GM19351 (cell line): ENCODE measurements at regions not wholly inside any gene's neighbourhood (a gene's known extent, or its start where the extent isn't known, plus 50 kb on each side); places are given as distances from the start of the nearest gene placed in this dataset.

Experiments
- ATAC-seq: cut with Tn5 transposase; IDR thresholded peaks from one replicate; pipeline ENCODE4 v1.9.1; 2021; ENCODE audit warnings: mild to moderate bottlenecking, moderate library complexity; ENCODE audit not compliant: unreplicated experiment

DNA sequence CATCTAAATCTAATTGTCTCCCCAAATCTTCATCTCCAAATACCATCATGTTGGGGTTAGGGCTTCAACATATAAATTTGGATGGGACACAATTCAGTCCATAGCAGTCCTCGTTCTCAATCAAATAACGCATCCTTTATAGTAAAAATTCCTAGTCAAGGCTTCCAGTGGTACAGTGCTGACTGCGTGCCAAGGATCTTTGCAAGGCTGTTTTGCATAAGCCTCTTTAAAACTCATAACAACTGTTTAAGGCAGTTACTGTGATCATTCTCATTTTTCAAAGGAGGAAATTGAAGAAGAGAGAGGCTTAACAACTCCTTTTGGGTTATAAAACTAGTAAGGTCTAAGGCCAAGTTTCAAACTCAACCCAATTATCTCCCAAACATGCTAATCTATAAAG lies 666.9 kb downstream of the NYAP2 start:
- ATAC-seq: no peak

DNA sequence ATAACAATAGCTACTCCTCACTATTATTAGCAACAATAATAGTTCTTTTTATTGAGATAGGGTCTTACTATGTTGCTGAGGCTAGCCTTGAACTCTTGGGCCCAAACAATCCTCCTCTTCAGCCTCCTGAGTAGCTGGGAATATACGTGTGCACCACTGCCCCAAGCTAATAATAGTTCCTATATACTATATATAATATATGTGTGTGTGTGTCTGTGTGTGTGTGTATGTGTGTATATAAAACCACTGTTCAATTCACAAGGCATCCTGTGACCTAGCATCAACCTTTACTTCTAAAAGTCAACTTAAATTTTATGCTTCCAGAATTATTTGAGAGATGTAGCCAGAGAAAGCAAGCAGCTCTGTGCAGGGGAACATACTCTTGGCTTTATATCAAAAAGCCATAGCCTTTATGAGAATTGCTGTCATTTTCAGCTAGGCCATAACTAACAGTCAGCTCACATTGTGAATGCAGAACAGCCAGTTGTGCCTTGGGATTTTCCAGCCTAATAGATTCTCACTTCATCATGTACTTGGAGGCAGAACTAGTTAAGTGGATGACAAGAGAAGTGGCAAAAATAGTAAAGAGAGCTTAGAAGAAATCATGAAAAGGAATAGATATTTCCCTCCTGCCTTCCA lies 665.5 kb downstream of the NYAP2 start:
- no peak for ATAC-seq

DNA sequence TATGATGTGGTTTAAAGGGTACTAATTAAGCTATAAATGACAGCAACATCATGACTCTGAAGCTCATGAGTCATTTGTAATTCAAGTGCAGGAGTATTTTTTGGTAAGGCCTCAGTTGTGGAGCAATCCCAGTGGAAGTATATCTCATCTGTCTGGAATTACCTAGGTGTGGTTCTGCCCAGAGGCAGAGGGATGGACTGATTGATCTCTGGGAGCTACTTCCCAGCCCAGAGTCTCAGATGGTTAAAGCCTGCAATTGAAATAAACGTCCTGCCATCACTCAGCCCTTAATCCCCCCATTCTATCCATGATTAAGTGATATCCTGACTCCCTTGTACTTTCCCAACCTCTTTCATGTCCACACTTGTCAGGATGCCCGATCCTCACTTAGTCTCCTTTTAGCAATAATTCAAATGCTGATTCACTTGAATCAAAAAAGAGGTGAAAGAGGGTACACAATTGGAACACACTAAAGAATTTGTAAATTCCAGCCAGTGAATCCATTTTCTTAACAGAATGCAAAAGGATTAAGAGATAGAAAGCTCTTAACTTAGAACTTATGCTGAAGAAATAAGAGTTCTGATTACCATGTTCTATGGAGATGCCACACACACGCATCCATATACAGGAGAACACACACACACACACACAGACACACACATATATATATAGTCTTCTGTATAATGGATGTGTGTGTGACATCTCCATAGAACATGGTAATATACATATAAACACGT lies 664.4 kb downstream of the NYAP2 start:
- no peak for ATAC-seq

DNA sequence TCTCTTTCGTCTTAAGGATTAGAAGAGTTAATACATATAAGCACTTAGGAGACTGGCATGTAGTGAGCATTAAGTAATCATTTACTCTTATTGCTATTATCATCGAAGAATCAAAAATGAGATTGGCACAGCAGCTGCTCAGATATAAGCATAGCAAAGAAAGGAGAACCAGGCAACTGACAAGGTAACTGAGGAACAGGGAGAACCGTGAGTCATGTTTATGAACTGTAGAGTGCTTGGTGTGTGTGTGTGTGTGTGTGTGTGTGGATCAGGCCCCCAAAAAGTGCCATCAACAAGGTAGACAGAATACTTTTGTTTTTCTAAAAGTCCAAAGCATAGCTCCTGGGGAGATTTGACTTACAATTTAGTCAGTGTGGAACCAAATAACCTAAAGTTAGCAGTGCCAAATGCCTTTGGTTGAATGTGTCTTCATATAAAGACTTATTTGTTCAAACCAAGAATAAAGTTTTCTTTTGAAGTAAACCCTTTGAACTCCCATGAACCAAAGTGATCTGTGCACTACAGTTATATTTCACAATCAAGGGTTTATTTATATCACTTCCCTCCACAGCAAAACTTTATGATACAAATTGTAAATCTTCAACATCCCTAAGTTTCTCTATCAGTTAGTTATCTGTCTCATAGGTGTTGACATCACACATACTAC lies 660.6 kb downstream of the NYAP2 start:
- no peak for ATAC-seq

DNA sequence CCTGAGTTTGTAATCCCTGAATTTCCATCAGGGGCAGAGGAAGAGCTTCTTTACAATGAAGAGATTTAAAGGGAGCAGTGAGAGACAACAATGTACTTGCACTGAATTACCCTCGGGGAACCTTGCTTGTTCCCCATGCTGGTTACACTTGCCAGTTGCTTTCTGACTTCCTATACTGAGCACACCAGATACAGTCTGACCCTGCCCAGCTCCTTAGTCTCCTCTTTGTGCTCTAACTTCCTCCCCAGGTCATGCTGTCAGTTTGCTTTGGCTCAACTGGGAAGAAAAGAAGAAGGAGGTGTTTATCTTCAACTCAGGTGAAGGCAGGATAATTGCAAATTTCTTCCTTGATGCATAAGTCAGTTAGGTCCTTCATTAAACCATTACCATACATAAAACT lies 658.4 kb downstream of the NYAP2 start:
- ATAC-seq: no peak

DNA sequence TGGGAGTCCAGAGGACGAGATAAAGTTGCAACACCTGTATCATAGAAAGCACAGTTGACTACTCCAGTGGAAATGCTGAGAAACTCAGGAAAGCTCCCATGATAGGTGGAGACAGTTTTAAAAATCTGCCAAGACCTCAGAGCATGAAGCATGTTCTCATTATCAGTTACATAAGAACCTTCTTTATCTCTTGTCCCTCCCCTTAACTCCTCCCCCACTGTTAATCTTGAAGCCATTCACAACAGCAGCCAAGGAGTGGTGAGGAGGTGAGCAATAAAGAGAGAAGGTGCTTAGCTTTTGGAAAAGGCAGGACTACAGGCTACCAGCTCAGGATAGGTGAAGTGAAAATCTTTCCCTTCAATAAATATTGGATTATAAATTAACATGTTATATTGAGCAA lies 657.9 kb downstream of the NYAP2 start:
- ATAC-seq: no peak

DNA sequence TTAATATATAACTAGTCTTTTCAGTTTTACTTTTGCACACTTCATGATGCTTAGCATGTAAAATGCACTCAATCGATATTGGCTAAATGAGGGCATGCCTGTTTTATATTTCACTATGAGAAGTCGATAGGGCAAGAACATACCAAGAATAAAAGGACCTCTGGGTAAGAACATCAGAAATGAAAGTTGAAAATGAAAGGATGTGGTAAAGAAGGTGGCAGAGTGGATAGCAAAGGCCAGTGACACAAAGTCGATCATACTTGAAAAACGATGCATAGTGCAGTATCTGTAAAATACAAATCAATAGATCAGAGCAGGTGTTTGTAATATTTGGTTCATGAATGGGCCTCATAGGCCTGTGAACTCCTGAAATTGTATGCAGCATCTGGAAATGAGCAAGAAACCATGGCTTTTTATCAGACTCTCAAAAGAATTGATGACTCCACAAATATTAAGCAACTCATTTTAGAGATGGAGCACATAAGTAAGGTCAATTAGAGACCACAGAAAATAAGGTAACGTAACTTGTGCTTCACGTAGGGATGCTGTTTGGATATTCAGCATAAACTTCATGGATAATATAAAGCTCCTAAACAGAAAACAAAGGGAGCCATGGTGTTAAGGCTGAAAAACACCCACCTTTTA lies 653.4 kb downstream of the NYAP2 start:
- ATAC-seq: no peak

DNA sequence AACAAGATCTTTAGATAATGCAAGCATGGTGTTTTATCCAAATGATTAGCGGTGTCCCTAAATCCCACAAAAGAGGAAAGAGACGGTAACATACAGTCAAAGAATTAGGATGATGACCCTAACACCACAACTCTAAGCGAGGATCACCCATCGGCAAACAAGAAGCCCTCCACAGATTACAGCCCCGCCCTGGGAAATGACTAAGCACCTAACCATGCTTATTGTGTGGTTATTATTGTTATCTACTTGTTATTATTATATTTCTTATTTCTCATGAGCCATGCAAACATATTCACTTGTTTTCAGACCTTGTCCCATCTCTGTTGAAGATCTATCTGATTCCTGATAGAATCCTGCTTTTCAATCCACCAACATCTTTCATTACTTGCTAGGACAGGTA lies 651.3 kb downstream of the NYAP2 start:
- no peak for ATAC-seq

DNA sequence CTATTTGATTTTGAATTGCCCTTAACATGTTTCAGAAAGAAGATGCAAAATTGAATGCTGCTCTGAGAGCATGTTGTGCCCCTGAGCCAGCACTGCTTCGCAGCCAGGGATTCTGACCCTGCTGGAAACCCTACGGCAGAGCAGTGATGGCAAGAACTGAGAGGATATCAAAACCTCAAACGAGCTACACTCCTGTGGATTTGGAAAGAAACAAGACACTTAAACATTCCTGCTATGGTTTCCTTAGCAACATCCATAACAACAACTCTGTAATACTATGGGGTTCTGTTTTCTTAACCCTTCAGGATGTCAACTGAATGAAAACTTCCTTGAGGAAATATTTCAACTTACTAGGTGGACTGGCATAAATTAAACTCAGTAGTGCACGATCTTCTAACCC lies 649.1 kb downstream of the NYAP2 start:
- no peak for ATAC-seq

DNA sequence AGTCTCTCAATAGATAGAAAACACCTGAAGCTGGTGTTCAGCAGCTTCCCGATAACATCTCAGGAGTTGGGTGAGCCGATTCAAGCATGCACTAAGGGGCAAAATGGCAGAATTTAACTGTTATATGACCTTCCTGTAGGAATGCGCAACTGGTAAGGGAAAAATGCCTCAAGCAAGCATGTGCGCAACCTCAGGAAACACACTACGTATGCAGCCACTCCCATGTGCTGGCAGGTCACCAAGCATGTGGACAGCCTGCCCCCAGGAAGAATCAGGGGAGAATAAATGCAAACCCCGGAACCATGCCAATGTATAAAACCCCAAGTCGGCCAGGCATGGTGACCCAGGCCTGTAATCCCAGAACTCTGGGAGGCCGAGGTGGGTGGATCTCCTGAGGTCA lies 645.6 kb downstream of the NYAP2 start:
- ATAC-seq: no peak

DNA sequence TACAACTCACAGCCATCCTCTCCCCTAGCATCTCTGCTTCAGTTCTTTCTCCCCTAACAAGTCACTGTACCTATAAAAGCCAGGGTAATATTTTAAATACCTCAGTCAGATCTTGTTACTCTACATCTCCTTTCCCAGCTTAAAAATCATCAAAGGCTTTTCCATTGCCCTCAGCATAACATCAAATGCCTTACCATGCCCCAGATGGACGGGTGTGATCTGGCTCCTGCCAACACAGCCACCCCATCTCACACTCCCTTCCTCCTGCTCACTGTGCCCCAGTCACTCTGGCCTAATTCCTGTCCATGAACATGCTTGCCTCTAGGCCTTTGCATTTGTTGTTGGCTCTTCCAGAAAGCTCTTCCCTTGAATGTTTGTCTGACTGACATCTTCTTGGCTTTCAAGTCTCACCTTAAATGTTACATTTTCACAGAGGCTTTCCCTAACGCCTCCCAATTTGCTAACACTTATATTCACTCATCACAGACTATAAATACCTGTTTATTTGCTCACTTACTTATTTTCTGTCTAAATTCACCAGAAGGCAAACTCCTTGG lies 640.9 kb downstream of the NYAP2 start:
- no peak for ATAC-seq

DNA sequence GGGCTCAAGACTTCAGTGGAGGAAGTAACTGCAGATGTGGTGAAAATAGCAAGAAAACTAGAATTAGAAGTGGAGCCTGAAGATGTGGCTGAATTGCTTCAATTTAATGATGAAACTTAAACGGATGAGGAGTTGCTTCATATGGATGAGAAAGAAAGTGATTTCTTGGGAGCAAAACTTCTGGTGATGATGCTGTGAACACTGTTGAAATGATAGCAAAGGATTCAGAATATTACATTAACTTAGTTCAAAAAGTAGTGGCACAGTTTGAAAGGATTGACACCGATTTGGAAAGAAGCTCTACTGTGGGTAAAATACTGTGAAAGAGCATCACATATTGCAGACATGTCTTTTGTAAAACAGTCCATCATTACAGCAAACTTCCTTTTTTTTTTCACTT lies 638.0 kb downstream of the NYAP2 start:
- no peak for ATAC-seq

DNA sequence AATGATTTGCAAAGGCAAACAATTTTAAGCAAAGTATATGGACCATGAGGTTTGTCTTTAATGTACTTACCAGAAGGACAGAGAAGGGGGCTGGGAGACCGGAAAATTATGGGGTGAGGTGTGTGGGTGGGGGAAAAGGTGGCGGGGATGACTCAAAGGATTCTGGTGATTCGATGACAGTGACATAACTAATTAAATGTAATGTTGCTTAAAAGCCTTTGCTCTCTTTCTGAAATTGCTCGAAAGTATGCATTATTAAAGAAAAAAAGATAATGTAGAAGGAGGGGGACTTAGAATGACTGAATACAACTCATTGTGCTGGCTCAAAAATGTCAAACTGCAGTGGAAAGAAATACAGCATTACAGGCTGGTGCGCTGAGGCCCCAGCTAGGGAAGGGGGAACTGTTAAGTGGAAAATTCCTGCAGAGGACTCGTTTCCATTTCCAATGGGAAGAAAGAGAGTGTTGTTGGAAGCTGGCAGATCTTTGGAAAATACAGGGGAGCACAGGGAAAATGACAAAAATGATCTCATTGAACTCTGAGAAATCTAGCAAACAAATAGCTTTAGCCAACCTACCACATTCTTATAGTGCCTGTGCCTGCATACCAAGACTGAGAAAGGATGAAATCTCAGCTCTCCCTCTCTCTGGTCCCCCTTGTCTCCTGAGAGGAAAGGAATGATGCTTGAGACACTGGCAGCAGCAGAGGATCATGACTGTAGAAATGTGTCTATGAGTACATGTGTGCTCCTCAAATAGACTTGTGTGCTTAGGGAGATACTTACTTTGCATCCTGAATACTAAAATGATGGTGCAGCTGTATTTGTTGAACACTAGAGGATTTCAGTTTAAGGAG lies 632.4 kb downstream of the NYAP2 start:
- peak; percentile 13 for ATAC-seq

DNA sequence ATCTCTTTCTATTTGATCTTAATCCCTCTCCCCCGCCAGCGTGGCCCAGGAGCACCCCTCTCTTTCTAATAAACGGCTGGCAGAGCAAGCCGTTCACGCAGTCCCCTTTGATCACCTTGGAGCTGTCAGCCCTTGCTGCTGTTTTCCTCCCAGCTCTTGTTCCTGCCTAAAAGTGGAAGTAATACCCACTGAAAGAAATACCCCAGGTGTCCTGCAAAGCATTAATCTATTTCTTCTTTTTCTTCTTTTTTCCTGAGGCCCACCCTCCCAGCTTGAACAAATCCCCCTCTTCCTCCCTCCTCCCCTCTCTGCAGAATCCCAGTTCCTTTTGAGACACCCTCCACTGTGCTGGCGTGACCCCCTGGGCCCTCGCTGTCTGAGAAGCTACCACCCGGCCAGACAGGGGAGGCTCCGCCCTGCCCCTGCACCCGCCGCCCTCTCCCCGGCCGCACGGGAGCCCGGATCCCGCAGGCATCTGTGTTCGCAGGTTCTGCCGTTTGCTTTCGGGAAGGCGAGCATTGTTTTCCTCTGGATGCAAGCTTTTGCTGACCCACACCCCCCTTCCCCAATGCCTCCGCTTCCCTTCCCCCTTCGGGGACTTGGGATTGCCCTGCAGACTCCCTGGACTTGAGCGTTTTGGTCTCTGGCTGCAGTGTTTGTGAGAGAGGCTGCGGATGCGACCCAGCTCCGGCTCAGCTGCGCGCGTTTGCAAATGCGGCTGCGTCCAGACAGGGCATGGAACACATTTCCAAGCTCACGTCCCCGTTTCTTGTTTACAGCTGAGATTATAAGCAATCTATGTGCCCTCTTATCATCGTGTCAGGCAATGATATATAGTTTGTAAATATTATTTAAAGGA lies 631.5 kb downstream of the NYAP2 start:
- peak; percentile 71 for ATAC-seq

DNA sequence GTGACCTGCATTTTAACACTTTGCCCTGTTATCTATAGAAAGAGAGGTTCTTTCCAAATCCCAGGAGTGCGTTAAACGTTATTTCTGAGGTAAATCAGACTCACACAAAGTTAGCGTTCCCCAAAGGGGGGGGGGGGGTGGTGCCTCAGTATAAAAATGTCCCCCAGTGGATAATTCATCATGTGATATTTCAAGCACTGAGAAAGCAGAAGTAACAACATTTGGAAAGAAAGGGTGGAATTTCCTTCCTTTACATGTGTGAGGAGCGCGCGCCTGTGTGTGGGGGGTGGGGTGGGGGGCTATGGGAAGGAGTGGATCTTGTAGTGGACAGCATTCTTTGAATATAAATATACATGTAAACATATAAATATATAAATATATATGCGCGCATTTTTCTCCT lies 630.9 kb downstream of the NYAP2 start:
- no peak for ATAC-seq

DNA sequence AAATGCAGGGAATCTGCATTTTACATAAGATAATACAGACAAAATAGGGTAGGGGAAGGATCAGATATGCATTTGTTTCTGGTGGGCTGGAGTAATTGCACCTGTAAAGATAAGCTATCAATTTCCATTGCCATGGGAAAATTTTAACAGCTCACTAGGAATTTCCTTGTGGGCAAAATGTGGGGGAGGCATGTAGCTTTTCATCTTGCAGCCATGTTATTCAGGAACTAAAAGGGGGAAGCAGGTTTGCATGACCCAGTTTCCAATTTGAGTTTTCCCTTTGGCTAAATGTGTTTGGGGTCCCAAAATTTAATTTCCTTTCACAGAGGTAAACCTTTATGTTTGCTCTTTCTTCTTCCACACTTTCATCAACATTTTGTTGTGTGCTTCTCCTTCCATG lies 624.4 kb downstream of the NYAP2 start:
- no peak for ATAC-seq

DNA sequence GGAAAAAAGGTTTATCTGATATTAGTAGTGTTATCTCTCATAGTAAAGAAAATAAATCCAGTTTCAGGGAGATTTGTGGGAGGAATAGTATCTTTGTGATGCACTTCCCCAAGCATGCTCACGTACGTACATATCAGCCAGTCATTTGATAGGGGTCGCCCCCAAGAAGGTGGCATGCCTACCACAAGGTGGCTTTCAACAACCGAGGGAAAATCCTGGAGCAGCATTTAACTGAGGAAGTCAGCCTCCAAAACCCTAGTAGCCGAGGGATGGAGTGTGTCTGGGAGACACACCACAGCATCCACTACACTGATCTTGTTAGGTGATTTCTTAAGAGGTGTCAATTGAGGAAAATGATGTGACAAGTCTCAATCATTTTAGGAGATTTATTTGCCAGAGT lies 623.9 kb downstream of the NYAP2 start:
- ATAC-seq: no peak

DNA sequence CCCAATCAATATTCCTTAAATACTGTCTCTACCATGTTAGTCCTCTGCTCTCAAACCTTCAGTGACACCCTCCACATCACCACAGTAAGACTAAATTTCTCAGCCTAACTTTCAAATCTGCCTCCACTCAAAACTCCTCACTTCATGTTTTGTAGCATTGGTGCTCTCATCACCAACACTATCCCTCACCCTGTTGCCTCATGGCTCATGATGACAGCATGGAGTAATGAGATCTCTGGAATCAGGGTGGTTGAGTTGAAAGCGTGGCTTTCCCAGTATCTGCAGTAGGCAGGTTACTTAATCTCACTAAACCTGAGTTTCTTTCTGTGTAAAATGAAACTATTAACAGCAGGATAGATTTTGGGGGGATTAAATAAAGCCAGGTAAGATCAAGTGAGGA lies 621.4 kb downstream of the NYAP2 start:
- no peak for ATAC-seq

DNA sequence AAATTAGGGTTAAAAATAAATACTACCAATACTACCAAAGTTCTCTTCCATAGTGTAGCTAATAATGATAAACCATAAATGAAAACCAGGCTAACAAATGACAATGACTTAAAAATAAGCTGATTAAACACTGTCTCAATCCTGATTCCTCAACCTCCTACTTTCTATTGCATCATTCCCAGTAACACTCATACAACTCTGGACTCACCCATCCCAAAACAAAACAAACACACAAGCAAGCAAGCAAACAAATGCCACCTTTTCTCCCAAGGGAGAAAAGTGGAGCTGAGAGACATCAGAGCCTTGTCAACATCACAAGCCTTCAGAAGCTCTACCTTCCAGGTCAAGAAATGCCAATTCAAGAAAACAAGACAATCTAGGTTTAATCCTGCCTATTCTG lies 620.7 kb downstream of the NYAP2 start:
- ATAC-seq: no peak

DNA sequence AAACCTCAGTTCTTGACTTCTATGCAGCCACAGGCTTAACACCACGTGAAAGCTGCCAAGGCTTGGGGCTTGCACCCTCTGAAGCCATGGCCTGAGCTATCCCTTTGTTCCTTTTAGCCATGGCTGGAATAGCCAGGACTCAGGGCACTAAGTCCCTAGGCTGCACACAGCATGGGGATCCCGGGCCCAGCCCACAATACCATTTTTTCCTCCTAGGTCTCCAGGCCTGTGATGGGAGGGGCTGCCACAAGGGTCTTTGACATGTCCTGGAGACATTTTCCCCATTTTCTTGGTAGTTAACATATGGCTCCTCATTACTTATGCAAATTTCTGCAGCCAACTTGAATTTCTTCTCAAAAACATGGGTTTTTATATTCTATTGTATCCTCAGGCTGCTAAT lies 619.1 kb downstream of the NYAP2 start:
- no peak for ATAC-seq
